ENCODE measurements at regions not wholly inside any gene's neighbourhood (a gene's known extent, or its start where the extent isn't known, plus 50 kb on each side); places are given as distances from the start of the nearest gene placed in this dataset.
A peak's percentile ranks its signal among the peaks of the same experiment; 100 is the strongest.
"Not testable (repeated sequence)": the region's sequence is repeated elsewhere in the genome, so short reads cannot be mapped to it uniquely, and the experiment has no call there.

DNA sequence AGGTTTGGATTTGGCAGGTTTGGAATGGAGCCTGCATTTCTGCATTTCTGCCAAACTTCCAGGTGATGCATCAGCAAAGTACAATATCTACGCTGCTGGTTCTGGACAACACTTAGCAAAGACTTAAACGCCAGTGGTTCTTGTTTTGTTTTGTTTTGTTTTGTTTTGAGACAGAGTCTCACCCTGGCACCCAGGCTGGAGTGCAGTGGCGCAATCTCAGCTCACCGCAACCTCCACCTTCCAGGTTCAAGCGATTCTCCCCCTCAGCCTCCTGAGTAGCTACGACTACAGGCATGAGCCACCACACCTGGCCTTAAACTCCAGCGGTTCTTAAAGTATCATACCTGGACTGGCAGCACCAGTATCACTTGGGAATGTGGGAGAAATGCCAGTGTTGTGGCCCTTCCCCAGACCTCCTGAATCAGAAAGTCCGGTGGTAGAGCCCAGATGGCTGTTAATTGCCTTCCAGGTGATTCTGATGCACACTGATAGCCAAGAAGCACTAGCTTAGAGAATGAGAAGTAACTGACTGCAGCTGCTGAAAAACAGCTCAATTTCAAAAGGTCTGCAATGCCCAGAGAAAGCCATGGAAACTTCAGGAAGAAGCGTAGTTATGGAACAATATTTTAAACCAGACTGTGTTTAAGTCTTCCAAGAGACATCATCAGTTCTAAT lies 114.8 kb upstream of the FOXN3 start:
- DNase-seq (ENCODE audit: low spot score), result no peak

DNA sequence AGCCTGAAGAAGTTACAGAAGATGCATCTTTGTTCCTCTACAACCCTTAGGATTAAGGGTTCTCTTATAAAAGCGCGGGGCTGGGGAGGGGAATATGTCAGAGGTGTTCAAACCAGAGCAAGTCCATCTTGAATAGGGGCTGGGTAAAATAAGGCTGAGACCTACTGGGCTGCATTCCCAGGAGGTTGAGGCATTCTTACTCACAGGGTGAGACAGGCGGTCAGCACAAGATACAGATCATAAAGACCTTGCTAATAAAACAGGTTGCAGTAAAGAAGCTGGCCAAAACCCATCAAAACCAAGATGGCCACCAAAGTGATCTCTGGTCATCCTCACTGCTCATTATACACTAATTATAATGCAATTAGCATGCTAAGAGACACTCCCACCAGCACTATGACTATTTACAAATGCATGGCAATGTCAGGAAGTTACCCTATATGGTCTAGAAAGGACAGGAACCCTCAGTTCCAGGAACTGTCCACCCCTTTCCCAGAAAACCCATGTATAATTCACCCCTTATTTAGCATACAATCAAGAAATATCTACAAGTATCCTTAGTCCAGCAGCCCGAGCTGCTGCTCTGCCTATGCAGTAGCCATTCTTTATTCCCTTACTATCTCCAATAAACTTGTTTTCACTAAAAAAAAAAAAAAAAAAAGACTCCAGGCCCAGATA lies 108.1 kb upstream of the FOXN3 start:
- no peak for DNase-seq (ENCODE audit: low spot score)

DNA sequence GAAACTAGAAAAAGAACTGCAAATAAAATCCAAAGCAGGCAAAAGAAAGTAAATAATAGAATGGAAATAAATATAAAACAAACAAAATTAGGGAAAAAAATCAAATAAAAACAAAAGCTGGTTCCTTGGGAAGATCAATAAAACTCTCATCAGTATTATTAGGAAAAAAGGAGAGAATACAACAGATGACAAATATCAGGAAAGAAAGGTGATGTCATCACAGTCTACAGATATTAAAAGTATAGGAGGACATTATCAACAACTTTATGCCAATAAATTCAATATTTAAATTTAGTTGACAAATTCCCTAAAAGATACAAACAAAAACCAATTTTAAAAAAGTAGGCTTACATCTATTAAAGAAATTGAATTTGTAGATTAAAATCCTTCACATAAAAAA lies 107.4 kb upstream of the FOXN3 start:
- DNase-seq (ENCODE audit: low spot score), result no peak

DNA sequence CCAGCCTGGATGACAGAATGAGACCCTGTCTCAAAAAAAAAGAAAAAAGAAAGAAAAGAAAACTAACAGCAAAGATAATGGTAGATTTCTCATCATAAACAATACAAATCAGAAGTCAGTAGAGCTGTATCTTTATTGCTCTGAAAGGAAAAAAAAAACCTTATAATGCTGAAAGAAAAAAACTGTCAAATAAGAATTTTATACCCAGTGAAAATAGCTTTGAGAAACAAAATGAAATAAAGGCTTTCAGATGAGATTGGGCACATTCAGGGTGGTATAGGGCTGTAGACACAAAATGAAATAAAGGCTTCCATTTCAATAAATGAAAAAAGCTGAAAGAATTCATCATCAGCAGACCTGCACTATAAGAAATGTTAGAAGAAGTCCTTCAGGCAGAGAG lies 105.0 kb upstream of the FOXN3 start:
- no peak for DNase-seq (ENCODE audit: low spot score)

DNA sequence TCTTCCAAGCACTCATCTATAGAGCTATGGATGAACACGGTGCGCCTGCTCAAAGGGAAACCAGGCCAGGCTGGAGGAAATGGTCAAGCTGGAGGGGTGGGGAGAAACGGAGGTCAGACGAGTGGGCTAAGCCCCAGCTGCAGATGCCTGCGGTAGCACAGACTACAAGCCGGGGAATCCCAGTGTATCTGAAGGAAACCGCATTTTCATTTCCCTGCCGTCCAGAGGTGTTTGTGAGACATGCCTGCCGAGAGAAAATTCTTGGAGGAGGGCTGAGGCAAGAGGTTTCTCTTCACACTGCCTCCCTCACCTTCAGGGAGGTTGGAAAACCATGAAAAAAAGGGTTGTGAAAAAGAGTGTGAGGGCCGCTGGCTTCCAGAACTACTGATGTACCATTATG lies 102.0 kb upstream of the FOXN3 start:
- DNase-seq (ENCODE audit: low spot score), result no peak

DNA sequence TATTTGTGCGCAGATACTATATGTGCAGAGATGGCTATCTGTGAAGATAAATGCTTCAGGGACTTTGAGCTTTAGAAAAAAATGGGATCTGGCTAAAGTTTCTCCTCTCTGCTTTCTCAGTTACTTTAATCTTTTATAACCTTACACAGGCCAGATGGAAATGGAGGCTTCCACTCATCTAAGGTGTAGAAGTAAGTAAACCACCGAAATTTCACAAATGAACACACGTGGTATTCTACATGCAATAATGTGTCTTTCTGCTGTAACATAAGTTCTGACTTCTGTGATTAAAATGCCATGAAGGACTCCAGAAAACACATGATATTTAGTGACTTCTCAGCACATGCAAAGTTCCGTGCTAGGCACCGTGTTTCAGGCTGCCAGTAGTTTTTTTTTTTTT lies 99.1 kb upstream of the FOXN3 start:
- no peak for DNase-seq (ENCODE audit: low spot score)

DNA sequence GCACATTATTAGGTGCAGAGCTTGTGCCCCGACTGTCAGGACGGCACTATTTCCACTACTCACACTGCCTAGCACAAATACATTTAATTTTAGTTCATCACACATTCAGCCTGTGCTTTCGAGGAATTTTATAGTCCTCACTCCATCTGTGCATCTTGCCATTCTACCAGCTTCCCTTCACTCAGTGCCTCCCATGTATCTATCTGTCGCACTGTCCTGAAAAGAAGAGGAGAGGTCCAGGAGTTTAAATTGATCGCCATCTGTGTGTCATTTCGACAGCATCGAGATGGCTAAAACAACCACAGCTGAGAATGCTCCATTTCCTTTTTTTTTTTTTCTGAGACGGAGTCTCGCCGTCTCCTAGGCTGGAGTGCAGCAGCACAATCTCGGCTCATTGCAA lies 97.6 kb upstream of the FOXN3 start:
- DNase-seq (ENCODE audit: low spot score), result no peak

DNA sequence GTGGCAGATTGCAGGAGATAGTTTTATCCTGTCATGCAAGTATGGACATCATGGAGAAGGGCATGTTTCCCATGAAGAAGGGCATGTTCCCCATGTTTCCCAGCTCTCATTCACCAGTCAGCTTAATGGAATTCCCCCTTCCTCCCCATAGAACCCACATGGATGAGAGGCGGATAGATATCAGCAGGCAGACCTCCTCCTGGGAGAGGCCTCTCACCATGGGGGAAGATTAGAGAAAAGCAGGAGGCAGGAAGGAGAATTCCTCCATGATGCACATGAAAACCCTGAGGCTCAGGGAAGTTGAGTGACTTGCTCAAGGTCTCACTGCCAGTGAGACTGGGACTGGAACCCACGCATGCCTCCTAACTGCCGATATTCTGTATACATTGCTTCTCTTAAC lies 92.9 kb upstream of the FOXN3 start:
- DNase-seq (ENCODE audit: low spot score), result no peak

DNA sequence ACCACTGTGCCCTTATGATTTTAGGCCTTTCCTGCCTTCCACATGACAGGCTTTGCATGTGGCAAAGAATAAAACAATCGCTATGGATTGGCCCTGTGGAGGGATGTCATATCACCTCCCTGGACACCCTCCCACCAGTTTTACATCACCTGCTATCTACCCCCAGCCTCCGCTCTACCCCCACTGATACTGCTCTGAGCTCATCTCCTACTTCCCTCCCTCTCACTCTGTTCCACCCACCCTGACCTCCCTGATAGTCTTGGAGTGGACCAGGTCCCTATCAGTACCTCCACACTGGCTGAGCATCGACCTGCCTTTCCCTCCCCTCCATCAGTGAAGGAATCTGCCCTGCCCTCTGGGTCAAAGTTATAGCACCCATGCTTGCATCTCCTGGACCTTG lies 91.8 kb upstream of the FOXN3 start:
- no peak for DNase-seq (ENCODE audit: low spot score)

DNA sequence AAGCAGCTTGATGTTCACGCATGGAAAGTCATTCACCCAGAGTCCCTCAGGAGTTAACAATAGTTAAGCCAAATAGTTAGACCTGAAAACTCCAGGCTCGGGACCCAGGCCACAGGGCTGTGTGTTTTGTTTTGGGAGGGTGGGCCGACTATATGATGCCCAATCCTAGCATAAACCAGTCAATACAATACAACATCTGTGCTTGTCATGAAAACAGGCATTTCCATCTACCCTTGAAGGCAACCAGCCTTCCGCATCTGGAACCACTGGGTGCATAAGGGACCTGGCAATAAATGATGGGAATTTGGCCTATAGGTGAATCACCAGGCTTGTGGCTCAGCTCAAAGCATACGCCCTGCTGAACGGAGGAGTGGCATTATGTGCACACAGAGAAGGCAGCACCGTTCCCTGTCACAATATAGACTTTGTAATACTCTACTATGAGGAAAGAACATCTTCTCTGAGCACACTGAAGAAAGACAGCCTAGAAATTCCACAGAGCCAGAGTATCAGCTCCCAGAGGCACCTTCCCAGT lies 91.0 kb upstream of the FOXN3 start:
- DNase-seq (ENCODE audit: low spot score), result no peak

DNA sequence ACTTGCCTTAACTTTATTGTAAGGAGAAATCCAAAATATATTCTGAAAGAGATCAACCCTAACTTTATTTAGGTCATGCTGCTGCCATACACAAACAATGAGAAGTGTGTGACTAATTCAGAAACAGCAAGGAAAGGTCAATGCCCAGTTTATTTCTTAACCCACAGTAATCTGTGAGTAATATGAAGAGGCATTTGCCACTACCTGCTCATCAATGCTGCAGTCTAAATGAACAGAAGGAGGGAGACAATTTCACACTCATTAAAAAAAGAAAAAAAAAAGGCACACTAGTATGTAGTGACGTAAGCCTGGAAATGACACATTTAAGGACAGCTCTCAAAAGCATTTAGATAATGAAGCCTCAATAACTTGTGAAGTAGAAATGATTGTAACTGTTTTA lies 90.5 kb upstream of the FOXN3 start:
- DNase-seq (ENCODE audit: low spot score), result no peak

DNA sequence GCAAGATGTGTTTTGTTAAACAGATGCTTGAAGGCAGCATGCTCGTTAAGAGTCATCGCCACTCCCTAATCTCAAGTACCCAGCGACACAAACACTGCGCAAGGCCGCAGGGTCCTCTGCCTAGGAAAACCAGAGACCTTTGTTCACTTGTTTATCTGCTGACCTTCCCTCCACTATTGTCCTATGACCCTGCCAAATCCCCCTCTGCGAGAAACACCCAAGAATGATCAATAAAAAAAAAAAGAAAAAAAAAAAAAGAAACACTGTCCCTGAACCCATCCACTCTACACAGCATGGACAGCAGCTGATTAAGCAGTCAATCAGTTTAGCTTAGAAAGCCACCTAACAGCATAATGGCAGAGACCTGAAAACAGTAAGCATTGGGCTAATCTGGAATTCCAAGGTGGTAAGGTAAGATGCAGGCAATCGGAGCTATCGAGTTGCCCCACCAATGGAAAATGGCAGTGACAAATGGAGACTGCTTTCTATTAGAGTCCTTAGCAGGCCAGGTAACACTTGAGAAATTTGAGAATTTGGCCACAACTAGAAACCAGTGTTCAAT lies 89.9 kb upstream of the FOXN3 start:
- DNase-seq (ENCODE audit: low spot score), result not testable (repeated sequence)

DNA sequence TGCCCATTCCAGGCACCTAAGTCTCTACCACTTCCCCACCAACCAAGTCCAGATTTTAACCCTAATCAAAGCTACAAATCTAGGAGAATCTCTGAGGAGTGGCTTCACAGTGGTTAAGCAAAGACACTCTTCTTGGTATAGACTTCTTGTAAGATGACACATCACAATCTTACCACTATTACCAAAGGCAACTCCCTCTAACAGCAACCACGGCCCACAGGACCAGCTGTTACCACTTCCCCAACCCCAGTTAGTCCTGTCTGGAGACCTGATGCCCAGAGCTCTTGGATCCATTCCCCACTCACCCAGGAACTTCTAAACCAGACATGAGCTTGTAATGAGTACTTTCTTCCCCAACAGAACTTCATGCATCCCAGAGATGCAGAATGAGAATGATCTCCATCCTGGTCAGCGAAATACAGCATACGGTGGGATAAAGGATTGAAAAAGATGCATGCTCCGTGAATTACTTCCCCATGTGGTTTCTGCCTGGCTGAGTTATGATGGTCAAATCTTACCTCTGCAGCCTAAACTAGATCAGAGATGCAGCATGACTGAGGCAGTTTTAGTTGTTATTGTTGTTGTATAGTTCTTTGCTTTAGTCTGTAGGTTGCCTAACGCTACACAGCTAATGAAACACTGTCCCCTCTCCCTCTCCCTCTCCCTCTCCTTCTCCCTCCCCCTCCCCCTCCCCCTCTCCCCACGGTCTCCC lies 87.7 kb upstream of the FOXN3 start:
- no peak for DNase-seq (ENCODE audit: low spot score)

DNA sequence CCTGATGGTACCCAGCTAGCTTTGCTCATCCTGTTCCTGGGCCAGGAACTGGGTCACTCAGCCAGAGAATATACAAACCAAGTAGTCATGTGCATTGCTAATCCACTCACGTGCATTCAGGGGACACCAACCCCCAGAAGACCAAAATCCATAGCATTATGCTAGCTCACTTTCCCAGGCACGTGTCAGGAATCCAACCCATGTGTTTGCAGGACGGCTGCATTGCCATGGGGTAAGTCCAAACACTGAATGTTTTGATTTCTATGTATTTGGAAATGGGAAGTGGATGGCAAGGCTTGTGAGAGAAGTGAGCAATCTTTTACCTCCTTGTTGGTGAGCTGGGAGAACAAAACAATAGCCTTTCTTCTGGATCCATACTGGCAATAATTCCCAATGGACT lies 87.1 kb upstream of the FOXN3 start:
- no peak for DNase-seq (ENCODE audit: low spot score)

DNA sequence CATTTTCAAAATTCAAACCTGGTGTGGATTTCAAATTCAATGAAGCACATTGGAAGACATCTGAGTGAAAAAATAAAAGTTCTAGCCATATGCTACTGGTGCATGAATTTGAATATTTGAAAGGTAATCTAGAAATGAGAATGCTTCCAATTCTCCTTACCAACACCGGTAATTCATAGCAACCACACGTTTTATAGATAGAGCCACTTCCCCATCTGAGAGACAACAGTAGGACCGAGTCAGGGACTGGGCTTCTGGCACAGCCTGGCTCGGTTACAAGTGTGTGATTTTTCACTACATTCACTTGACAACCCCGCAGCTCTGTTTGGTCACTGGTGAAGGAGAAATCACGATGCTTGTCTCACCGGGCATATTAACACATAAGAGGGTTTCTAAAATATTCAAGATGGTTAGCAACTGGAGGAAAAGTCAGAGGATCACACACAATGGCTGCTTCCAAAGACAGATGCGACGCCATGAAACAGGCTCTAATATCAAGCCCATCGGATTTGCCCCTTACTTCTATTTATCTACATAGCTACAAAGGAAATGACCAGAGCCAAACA lies 86.5 kb upstream of the FOXN3 start:
- DNase-seq (ENCODE audit: low spot score), result no peak

DNA sequence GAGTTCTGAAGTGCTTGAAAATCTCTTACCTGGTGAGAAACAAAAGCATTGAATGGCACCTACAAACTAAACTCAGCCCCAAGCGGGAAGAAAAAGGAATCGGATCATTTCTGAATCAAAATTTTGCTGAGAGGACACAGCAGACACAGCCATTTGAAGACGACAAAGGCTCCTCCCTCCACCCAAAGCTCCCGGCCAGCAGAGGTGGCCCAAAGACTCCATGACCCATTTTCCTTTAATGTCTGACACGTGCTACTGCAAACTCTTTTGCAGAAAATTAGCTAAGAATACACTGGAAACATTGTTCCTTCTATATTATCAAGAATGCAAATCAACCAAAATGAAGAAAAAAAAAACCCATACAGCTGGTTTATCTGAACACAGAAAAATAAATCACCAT lies 85.9 kb upstream of the FOXN3 start:
- DNase-seq (ENCODE audit: low spot score), result no peak

DNA sequence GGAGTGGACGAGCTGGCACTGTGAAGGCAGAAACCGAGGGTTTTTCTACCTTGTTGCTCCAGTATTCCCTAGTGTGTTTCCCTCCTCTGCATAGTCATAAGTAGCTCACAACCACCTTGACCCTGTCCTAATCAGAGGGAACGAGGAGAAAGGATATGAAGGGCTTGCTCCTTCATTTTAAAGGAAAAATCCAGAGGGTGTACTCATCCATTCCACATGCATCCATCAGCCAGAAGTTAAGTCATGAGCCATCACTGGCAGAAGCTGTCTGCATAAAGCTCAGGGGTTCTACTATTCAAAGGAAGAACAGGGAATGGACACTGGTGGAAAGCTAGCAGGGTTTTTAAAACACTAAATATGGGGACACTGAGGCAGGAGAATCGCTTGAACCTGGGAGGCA lies 84.3 kb upstream of the FOXN3 start:
- no peak for DNase-seq (ENCODE audit: low spot score)

DNA sequence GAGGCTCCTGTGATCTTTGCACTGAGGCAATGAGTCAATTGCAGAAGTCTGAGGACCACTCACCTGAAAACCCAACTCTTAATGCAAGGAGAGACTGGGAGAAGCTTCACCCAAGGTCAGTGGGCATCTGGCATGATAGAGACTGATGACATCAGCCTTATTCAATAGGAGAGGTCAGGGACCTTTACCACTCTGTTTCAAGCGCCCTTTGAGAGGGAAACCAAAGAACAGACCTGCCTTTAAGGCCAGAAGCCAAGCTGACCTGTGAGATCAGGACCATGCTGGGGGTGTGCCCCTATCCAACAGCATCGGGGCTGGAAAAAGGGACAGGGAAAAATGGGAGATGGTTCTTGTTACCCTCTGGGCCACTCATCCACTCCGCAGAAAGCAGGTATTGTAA lies 83.3 kb upstream of the FOXN3 start:
- no peak for DNase-seq (ENCODE audit: low spot score)

DNA sequence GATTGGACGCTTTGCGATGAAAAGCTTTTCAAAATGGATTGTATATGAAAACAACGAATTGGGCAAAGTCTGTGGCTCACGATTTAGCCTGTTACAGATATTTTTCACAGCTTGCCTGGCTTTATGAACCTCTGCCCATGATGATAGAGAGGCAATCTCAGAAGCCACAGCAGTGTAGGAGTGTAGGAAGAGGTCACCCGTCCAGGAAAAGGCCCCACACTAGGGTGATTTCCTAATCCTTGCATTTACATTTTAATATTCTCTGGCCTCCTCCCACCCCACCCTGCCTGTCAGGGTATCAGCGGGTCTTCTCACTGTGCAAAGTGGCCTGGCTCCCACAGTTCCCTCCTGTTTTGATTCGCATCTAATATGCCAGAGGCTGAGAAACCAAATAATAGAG lies 81.8 kb upstream of the FOXN3 start:
- no peak for DNase-seq (ENCODE audit: low spot score)

DNA sequence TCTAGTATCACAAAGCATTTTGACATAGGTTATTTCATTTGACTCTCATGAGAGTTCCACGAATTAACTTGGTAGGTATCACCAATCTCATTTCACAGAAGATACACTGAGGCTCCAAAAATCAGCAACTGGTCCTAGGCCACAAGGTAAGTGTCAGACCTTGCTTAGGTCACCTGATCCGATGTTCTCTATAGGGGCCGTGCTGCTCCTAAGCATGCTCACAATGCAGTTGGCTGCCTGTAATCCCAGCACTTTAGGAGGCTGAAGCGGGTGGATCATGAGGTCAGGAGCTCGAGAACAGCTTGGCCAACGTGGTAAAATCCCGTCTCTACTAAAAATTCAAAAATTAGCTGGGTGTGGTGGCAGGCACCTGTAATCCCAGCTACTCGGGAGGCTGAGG lies 78.7 kb upstream of the FOXN3 start:
- no peak for DNase-seq (ENCODE audit: low spot score)

DNA sequence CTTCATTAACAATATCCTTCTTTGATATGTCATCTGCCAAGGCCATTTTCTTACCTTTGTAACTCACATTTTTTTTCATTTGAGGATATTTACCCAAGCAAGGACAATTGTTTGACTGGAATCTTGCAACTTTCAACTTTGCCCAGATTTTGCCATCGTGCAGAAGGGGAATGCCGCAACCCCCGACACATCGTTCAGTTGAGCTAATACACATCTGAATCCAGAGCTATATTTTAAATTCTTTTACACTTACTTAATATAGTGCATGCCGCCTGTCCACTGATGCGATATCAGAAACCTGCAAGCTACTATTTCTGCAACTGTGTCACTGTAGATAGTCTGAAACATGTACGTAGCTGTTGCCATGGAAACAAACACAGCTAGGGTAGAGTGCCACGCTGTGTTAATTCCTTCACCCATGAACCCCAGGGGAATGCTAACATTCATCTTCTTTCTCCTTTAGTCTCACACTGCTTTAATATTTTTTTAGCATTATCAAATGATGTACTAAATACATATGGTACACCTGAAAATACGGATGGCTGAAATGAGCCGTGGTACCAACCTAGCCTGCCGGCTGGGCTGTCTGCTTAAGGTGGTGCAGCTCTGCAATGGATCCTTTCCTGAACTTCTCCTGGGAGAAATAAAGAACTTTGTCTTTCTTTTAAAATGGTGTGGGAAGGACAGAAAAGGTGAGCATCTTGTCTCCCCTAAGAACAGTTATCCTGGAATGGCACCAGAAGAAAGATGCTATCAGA lies 77.0 kb upstream of the FOXN3 start:
- peak; percentile 32 for DNase-seq (ENCODE audit: low spot score)

DNA sequence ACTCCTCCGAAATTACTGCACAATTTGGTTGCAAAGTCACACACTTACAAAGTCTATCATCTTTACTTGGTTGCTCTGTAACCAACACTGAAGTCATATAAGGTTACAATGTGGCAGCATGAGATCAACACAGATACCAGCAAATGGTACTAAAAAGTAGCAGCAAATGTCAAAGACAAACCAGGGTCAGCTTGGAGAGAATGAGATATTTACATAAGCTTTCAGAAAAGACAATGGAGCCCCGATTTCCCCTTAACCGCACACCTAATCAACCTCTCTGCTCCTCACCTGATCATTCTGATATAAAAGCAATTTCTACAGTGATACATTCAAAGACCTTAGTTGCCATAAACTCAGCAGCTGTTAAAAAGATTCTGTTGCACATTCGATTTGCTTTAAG lies 76.4 kb upstream of the FOXN3 start:
- DNase-seq (ENCODE audit: low spot score), result no peak

Data from putamen (tissue), 1 donor.